GM23338 (cell line): ENCODE measurements at regions not wholly inside any gene's neighbourhood (a gene's known extent, or its start where the extent isn't known, plus 50 kb on each side); places are given as distances from the start of the nearest gene placed in this dataset.

Experiments used
- ATAC-seq: fragments of 200-7000 bp; cut with Tn5 transposase; 3 replicates; pipeline ENCODE4 v1.9.1; 2020
- DNase-seq: peaks from one replicate; pipeline ENCODE4 v3.0.0-alpha.2; 2015; ENCODE audit warnings: low spot score
- H2AFZ ChIP-seq: fragments of 200-600 bp; sonication (generic); 2 replicates; pipeline ENCODE4 v1.8.0; 2016; ENCODE audit warnings: antibody characterized with exemption, mild to moderate bottlenecking, moderate library complexity
- H3F3A ChIP-seq: fragments of 200-600 bp; sonication (generic); replicated peaks from 2 replicates; pipeline ENCODE4 v1.8.0; 2017; ENCODE audit warnings: antibody characterized with exemption, mixed run types, low read depth
- H3K27ac ChIP-seq: fragments of 200-600 bp; sonication (generic); 2 replicates; pipeline ENCODE4 v1.6.1; 2016; ENCODE audit warnings: low read depth
- H3K27me3 ChIP-seq: fragments of 200-600 bp; sonication (generic); 2 replicates; pipeline ENCODE4 v1.8.0; 2016; ENCODE audit warnings: mild to moderate bottlenecking, mixed run types, moderate library complexity; ENCODE audit not compliant: insufficient read depth
- H3K36me3 ChIP-seq: fragments of 200-600 bp; sonication (generic); 2 replicates; pipeline ENCODE4 v1.8.0; 2016; ENCODE audit warnings: mild to moderate bottlenecking; ENCODE audit not compliant: insufficient read depth
- H3K4me1 ChIP-seq: fragments of 200-600 bp; sonication (generic); 2 replicates; pipeline ENCODE4 v1.8.0; 2016; ENCODE audit warnings: mild to moderate bottlenecking, moderate library complexity; ENCODE audit not compliant: insufficient read depth
- H3K4me2 ChIP-seq: fragments of 200-600 bp; sonication (generic); 2 replicates; pipeline ENCODE4 v1.7.1; 2017; ENCODE audit warnings: mixed run types
- H3K4me3 ChIP-seq: fragments of 200-600 bp; sonication (generic); 2 replicates; pipeline ENCODE4 v1.6.1; 2016; ENCODE audit warnings: mixed run types
- H3K79me2 ChIP-seq: fragments of 200-600 bp; sonication (generic); replicated peaks from 2 replicates; pipeline ENCODE4 v1.8.0; 2017; ENCODE audit warnings: mild to moderate bottlenecking; ENCODE audit not compliant: insufficient read depth
- H3K9me2 ChIP-seq: fragments of 200-600 bp; sonication (generic); 2 replicates; pipeline ENCODE4 v1.8.0; 2017; ENCODE audit not compliant: insufficient read depth
- H4K20me1 ChIP-seq: fragments of 200-600 bp; sonication (generic); replicated peaks from 2 replicates; pipeline ENCODE4 v1.8.0; 2017; ENCODE audit warnings: mild to moderate bottlenecking; ENCODE audit not compliant: insufficient read depth
- H3K27ac Mint-ChIP-seq: 2 replicates; pipeline ENCODE4 v1.8.0; 2020; ENCODE audit warnings: inconsistent platforms, mild to moderate bottlenecking, moderate library complexity, mixed read lengths
- H3K27me3 Mint-ChIP-seq: 3 replicates; pipeline ENCODE4 v1.8.0; 2022; ENCODE audit warnings: low read depth, mild to moderate bottlenecking, moderate library complexity, mixed read lengths, inconsistent platforms; ENCODE audit not compliant: insufficient read depth, poor library complexity
- H3K36me3 Mint-ChIP-seq: 3 replicates; pipeline ENCODE4 v1.8.0; 2021; ENCODE audit warnings: low read depth, mild to moderate bottlenecking, inconsistent platforms, moderate library complexity, mixed read lengths
- H3K4me1 Mint-ChIP-seq: 3 replicates; pipeline ENCODE4 v1.8.0; 2020; ENCODE audit warnings: mild to moderate bottlenecking, inconsistent platforms, mixed read lengths
- H3K4me3 Mint-ChIP-seq: 3 replicates; pipeline ENCODE4 v1.8.0; 2021; ENCODE audit warnings: moderate library complexity, mild to moderate bottlenecking, inconsistent platforms, mixed read lengths
- H3K9me3 Mint-ChIP-seq: 3 replicates; pipeline ENCODE4 v1.8.0; 2020; ENCODE audit warnings: moderate library complexity, mild to moderate bottlenecking, inconsistent platforms, mixed read lengths
- CREB1 ChIP-seq: fragments of 250-450 bp; sonication (Bioruptor Pico); IDR thresholded peaks from 2 replicates; pipeline ENCODE4 v1.5.0; 2020; ENCODE audit warnings: low read depth, mild to moderate bottlenecking, moderate library complexity
- EZH2 ChIP-seq: fragments of 200-600 bp; sonication (generic); IDR thresholded peaks from one replicate; pipeline ENCODE4 v1.8.0; 2017; ENCODE audit warnings: antibody characterized with exemption, mild to moderate bottlenecking, low read depth; ENCODE audit not compliant: unreplicated experiment
- EZH2phosphoT487 ChIP-seq: fragments of 200-600 bp; sonication (generic); IDR thresholded peaks from one replicate; pipeline ENCODE4 v1.8.1; 2018; ENCODE audit warnings: antibody characterized with exemption; ENCODE audit not compliant: unreplicated experiment
- ZNF331 ChIP-seq: fragments of 250-450 bp; sonication (Bioruptor Pico); IDR thresholded peaks from 2 replicates; pipeline ENCODE4 v1.5.0; 2020; ENCODE audit warnings: low read depth, mild to moderate bottlenecking, moderate library complexity
- TF ChIP-seq, protein P1 (sequence below): fragments of 250-450 bp; sonication (Bioruptor Pico); IDR thresholded peaks from 2 replicates; pipeline ENCODE4 v1.5.0; 2020; ENCODE audit warnings: mild to moderate bottlenecking, moderate library complexity
- TF ChIP-seq, protein P2 (sequence below), 2 experiments: fragments of 200-600 bp in 1 of 2; sonication (generic) in 1 of 2; conservative IDR thresholded peaks; 2 replicates each; pipeline versions ENCODE4 v1.5.1 to v1.6.1; 2016 to 2017; ENCODE audit warnings: antibody characterized with exemption in 2 of 2, low read depth in 2 of 2, mild to moderate bottlenecking in 2 of 2, moderate library complexity in 1 of 2

DNA sequence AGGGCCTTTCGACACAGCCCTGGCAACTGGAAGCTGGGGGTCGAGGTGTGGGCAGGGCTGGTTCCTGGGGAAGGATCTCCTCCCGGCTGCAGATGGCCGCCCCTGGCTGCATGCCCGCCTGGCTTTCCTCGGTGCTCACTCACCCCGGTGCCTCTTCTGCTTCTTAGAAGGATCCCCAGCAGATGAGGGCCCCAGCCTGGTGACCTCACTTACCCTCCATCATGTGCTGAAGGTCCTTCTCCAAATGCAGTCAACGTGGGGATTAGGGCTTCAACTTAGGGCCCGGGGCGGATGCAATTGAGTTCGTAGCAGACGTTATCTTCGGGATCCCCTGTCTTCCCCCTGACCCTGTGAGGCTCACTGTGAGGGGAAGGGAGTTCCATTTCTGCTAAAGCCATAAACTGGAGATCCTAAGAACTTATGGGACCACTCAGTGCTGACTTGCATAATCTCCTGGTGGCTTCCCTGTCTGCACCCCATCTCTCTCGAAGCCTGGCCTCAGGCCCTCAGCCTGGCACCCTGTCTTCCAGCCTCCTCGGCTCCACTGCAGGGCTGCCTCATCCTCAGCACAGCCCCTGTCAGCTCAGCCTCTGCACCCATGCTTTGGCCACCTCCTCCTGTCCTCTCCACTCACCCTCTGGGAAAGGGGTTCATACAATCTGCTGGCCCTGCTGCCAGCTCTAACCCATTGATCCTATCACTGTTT, 92.6 kb downstream of the THBS2 start (continued):
- TF ChIP-seq, protein P1, sequence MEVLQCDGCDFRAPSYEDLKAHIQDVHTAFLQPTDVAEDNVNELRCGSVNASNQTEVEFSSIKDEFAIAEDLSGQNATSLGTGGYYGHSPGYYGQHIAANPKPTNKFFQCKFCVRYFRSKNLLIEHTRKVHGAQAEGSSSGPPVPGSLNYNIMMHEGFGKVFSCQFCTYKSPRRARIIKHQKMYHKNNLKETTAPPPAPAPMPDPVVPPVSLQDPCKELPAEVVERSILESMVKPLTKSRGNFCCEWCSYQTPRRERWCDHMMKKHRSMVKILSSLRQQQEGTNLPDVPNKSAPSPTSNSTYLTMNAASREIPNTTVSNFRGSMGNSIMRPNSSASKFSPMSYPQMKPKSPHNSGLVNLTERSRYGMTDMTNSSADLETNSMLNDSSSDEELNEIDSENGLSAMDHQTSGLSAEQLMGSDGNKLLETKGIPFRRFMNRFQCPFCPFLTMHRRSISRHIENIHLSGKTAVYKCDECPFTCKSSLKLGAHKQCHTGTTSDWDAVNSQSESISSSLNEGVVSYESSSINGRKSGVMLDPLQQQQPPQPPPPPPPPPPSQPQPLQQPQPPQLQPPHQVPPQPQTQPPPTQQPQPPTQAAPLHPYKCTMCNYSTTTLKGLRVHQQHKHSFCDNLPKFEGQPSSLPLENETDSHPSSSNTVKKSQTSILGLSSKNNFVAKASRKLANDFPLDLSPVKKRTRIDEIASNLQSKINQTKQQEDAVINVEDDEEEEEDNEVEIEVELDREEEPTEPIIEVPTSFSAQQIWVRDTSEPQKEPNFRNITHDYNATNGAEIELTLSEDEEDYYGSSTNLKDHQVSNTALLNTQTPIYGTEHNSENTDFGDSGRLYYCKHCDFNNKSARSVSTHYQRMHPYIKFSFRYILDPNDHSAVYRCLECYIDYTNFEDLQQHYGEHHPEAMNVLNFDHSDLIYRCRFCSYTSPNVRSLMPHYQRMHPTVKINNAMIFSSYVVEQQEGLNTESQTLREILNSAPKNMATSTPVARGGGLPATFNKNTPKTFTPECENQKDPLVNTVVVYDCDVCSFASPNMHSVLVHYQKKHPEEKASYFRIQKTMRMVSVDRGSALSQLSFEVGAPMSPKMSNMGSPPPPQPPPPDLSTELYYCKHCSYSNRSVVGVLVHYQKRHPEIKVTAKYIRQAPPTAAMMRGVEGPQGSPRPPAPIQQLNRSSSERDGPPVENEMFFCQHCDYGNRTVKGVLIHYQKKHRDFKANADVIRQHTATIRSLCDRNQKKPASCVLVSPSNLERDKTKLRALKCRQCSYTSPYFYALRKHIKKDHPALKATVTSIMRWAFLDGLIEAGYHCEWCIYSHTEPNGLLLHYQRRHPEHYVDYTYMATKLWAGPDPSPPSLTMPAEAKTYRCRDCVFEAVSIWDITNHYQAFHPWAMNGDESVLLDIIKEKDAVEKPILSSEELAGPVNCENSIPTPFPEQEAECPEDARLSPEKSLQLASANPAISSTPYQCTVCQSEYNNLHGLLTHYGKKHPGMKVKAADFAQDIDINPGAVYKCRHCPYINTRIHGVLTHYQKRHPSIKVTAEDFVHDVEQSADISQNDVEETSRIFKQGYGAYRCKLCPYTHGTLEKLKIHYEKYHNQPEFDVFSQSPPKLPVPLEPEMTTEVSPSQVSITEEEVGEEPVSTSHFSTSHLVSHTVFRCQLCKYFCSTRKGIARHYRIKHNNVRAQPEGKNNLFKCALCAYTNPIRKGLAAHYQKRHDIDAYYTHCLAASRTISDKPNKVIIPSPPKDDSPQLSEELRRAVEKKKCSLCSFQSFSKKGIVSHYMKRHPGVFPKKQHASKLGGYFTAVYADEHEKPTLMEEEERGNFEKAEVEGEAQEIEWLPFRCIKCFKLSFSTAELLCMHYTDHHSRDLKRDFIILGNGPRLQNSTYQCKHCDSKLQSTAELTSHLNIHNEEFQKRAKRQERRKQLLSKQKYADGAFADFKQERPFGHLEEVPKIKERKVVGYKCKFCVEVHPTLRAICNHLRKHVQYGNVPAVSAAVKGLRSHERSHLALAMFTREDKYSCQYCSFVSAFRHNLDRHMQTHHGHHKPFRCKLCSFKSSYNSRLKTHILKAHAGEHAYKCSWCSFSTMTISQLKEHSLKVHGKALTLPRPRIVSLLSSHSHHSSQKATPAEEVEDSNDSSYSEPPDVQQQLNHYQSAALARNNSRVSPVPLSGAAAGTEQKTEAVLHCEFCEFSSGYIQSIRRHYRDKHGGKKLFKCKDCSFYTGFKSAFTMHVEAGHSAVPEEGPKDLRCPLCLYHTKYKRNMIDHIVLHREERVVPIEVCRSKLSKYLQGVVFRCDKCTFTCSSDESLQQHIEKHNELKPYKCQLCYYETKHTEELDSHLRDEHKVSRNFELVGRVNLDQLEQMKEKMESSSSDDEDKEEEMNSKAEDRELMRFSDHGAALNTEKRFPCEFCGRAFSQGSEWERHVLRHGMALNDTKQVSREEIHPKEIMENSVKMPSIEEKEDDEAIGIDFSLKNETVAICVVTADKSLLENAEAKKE: no peak
- TF ChIP-seq, protein P2, sequence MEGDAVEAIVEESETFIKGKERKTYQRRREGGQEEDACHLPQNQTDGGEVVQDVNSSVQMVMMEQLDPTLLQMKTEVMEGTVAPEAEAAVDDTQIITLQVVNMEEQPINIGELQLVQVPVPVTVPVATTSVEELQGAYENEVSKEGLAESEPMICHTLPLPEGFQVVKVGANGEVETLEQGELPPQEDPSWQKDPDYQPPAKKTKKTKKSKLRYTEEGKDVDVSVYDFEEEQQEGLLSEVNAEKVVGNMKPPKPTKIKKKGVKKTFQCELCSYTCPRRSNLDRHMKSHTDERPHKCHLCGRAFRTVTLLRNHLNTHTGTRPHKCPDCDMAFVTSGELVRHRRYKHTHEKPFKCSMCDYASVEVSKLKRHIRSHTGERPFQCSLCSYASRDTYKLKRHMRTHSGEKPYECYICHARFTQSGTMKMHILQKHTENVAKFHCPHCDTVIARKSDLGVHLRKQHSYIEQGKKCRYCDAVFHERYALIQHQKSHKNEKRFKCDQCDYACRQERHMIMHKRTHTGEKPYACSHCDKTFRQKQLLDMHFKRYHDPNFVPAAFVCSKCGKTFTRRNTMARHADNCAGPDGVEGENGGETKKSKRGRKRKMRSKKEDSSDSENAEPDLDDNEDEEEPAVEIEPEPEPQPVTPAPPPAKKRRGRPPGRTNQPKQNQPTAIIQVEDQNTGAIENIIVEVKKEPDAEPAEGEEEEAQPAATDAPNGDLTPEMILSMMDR (conservative IDR thresholded peaks at IDR 0.05; ENCODE audit: low read depth in 2 of 2): no peak

DNA sequence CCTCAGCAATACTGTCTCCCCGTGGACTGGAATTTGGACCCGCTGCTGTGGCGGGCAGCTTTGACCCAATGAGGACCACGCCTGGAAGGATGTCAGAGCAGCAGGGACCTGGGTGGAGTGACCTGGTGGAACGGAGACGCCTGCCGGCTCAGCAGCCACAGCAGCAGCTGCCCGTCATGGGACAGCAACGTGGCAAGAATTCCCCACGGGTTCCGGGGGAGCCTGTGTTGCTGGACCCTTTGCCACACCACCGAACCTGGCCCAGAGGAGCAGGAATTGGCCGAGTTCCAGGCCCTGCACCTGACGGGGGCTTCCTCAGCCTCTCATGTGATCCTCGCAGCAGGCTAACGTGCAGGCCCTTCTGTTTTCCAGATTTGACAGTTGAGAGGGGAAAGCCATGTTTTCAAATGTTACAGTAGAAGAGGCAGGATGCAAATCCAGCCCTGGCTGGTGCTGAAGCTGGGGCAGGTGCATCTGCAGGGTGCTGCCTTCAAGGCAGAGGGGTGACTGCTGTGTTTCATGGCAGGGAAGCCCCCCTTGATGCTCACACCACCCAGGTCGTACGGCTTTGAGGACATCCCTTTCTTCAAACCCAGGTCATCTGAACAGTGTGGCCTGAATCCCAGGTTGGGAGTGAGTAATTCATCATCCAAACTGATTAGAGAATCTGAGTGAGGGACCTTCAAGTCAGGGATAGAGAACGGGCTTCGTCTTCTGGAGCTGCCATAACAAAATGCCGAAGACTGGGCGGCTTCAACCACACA, 93.4 kb downstream of the THBS2 start:
- DNase-seq (no peak), ATAC-seq (no peak)
- TF ChIP-seq ZNF331 (CRISPR knock-in tag) (no peak), CREB1 (CRISPR knock-in tag) (no peak), EZH2phosphoT487 (no peak), EZH2 (no peak)
- TF ChIP-seq, protein P2 (conservative IDR thresholded peaks at IDR 0.05; ENCODE audit: low read depth in 2 of 2): no peak
- Histone ChIP-seq H3K27ac (no peak overlapping the region), H2AFZ (no peak overlapping the region), H3K9me2 (no peaks in the 10 kb centered on the region), H3K4me3 (no peak overlapping the region), H3K36me3 (no peaks in the 10 kb centered on the region), H4K20me1 (no peaks in the 10 kb centered on the region), H3K79me2 (no peaks in the 10 kb centered on the region), H3K4me1 (no peaks in the 10 kb centered on the region), H3F3A (no peaks in the 10 kb centered on the region), H3K4me2 (no peak overlapping the region), H3K27me3 (no peaks in the 10 kb centered on the region)
- Mint-ChIP-seq H3K27ac (no peak overlapping the region), H3K27me3 (peaks cover 2% of the 10 kb centered on the region), H3K9me3 (peaks cover 17% of the 10 kb centered on the region), H3K4me1 (peaks cover 5% of the 10 kb centered on the region; the same call in 1 of the 3 replicates), H3K36me3 (peaks cover 12% of the 10 kb centered on the region), H3K4me3 (no peak overlapping the region)
